ENCODE measurements at regions not wholly inside any gene's neighbourhood (a gene's known extent, or its start where the extent isn't known, plus 50 kb on each side); places are given as distances from the start of the nearest gene placed in this dataset.

DNA sequence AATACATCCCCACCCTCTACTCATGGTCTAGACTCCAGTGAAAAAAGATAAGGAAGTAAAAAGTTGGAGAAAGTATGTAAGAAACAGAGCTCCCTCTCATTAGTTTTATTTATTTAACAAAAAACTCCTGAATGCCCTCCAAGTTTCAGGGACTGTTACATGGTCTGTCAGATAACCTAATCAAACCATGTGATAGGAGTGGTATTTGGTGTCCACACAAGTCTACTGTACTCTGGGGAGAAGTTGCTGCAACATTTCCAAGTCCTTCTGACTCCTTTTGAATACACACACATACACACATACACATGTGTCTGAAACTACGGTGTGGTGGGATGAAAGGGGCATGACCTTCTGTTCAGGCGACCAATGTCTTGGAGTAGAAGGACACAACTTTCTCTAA, 320.0 kb downstream of the ADGRG6 start:
- no peak overlapping the region for H3K27ac ChIP-seq
- no peak overlapping the region for H3K4me3 ChIP-seq
- 60 to 71% (median 66%) methylated on average over 2 of the region's 2 CpGs for WGBS, 4 donors
- TF ChIP-seq, protein P1, sequence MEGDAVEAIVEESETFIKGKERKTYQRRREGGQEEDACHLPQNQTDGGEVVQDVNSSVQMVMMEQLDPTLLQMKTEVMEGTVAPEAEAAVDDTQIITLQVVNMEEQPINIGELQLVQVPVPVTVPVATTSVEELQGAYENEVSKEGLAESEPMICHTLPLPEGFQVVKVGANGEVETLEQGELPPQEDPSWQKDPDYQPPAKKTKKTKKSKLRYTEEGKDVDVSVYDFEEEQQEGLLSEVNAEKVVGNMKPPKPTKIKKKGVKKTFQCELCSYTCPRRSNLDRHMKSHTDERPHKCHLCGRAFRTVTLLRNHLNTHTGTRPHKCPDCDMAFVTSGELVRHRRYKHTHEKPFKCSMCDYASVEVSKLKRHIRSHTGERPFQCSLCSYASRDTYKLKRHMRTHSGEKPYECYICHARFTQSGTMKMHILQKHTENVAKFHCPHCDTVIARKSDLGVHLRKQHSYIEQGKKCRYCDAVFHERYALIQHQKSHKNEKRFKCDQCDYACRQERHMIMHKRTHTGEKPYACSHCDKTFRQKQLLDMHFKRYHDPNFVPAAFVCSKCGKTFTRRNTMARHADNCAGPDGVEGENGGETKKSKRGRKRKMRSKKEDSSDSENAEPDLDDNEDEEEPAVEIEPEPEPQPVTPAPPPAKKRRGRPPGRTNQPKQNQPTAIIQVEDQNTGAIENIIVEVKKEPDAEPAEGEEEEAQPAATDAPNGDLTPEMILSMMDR (IDR thresholded peaks at IDR 0.05) = no peak
- no peak for TF ChIP-seq POLR2A (IDR thresholded peaks at IDR 0.05)
- intact Hi-C loops (cut with DNase I) = no loop called here
- no peaks in the 10 kb centered on the region for H3K9me3 ChIP-seq
- no peaks in the 10 kb centered on the region for H3K4me1 ChIP-seq
- H3K36me3 ChIP-seq = no peaks in the 10 kb centered on the region
- ATAC-seq (no peak), DNase-seq (no peak)
- no peaks in the 10 kb centered on the region for H3K27me3 ChIP-seq

DNA sequence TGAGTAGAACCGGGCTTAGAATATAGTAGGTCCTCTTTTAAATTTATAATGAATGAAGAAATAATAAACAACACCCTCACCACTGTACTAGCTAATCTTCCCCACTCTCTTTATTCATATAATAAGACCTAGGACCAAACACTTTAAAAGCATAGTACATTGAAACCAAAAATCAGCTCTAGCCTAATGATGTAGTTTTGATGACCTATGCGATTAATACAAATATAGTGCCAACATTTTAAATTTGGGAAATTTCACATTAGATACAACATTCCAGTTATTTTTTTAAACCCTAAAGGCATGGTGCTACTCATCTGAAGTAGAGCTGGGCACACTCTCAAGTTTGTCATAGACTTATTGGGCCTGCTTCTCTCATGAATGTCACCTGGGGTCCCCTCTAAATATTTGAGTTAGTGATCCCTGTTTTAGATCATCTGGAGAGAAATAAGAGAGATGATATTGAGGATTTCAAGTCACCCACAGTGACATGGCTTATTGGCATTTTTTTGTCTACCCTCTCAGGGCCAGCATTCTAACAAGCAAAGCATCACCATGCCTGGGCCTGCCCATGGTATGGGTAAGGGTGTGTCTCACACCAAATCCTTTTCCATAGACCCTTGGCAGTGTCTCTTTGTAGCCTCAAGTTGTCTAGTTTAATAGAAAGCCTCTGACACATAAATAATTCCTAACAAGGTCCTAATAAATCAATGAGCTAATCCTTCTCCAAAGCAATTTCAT, 319.8 kb downstream of the HIVEP2 start:
- Histone ChIP-seq H3K27ac (no peak overlapping the region), H3K36me3 (no peaks in the 10 kb centered on the region), H3K4me1 (no peaks in the 10 kb centered on the region), H3K27me3 (no peaks in the 10 kb centered on the region), H3K9me3 (no peaks in the 10 kb centered on the region), H3K4me3 (no peak overlapping the region)
- no peak for TF ChIP-seq POLR2A (IDR thresholded peaks at IDR 0.05)
- TF ChIP-seq, protein P1 (IDR thresholded peaks at IDR 0.05) = no peak
- intact Hi-C loops (cut with DNase I) = no loop called here
- 90 to 96% (median 94%) methylated on average over 2 of the region's 2 CpGs for WGBS, 4 donors
- no peak for ATAC-seq
- no peak for DNase-seq

DNA sequence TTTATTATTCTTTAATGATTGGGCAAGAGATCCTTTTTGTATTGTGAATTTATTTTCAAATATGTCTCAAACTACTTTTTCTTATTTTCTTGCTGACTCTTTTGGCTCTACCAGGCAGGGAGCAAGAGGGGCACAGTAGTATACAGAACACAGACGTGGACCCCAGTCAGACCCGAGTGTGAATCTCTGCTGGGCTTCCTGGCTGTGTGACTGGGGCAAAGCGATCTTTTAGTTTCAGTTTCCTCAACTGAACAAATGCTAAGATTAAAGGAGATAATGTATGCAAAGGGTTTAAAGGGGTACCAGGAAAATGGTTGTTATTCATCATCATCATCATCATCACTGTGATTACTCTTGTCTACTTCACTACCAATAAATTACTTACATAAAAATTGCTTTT, 317.5 kb downstream of the HIVEP2 start:
- TF ChIP-seq, protein P1 (IDR thresholded peaks at IDR 0.05) = no peak
- no peak for TF ChIP-seq POLR2A (IDR thresholded peaks at IDR 0.05)
- Histone ChIP-seq H3K27me3 (no peaks in the 10 kb centered on the region), H3K36me3 (no peaks in the 10 kb centered on the region), H3K9me3 (no peaks in the 10 kb centered on the region), H3K4me1 (no peaks in the 10 kb centered on the region), H3K27ac (no peak overlapping the region), H3K4me3 (no peak overlapping the region)
- DNase-seq (no peak), ATAC-seq (no peak)
- 71 to 86% (median 81%) methylated on average over 3 of the region's 3 CpGs for WGBS, 4 donors
- intact Hi-C loops (cut with DNase I) = no loop called here

DNA sequence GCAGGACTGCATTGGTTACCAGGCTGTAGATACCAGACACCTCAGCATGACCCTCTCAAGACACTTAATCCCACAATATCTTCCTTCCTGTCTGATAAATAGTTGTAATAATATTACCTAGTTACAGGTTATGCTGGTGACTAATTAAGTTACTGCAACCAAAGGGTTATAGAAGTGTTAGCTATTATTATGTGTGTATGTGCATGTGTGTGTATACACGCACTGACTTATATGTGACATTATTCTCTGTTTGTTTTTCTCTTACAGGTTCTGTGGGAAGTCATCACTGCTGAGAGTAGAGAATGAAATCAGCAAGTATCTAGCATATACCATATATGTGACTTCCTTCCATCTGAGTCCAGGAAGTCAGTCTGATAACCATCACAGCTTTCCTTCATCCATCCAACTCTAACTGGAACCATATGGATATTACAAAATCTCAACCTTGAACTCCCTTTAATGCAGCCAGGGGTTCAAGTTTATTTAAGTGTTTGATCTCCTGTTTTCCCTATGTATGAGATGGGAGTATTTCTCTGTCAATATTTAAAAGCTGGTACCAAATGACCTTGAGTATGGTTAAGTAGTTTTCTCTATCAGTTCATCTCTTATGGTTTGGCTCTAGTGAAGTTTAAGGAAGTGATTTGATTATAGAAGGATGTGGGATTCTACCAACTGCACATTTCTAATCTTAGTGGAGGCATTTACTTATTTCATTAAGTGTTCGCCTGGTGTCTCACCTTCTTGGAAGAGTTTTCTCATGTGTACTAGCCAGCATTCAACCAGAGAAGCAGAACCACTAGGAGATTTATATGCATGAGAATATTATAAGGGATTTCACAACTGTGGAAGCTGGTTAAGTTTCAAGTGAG, 313.2 kb downstream of the HIVEP2 start:
- TF ChIP-seq POLR2A (IDR thresholded peaks at IDR 0.05) = no peak
- TF ChIP-seq, protein P1 (IDR thresholded peaks at IDR 0.05) = no peak
- ATAC-seq (no peak), DNase-seq (no peak)
- intact Hi-C loops (cut with DNase I) = no loop called here
- Histone ChIP-seq H3K4me1 (no peaks in the 10 kb centered on the region), H3K27ac (no peak overlapping the region), H3K36me3 (no peaks in the 10 kb centered on the region), H3K9me3 (no peaks in the 10 kb centered on the region), H3K4me3 (no peak overlapping the region), H3K27me3 (no peaks in the 10 kb centered on the region)
- WGBS, 4 donors = 77 to 93% (median 83%) methylated on average over 2 of the region's 2 CpGs
